Lung (tissue), 11 donors: ENCODE measurements at regions not wholly inside any gene's neighbourhood (a gene's known extent, or its start where the extent isn't known, plus 50 kb on each side); places are given as distances from the start of the nearest gene placed in this dataset.

ENCODE experiments used
- ATAC-seq: fragments of 200-7000 bp; cut with Tn5 transposase; one replicate; pipeline ENCODE4 v1.9.1; 2020; ENCODE audit warnings: moderate number of reproducible peaks; ENCODE audit not compliant: insufficient read depth, low FRiP score
- DNase-seq, 3 donors: peaks; one replicate each; pipeline ENCODE4 v3.0.0-alpha.2; 2013 to 2017
- H3K27ac ChIP-seq, 2 donors: one replicate each; pipeline ENCODE4 v1.5.1; 2013; ENCODE audit warnings: mild to moderate bottlenecking in 2 of 2, moderate library complexity in 2 of 2, control low read depth in 1 of 2, inconsistent platforms in 1 of 2, low read depth in 1 of 2, low read length in 1 of 2
- H3K27me3 ChIP-seq, 3 donors: one replicate each; pipeline ENCODE4 v1.5.1; 2013; ENCODE audit warnings: low read length in 2 of 3; ENCODE audit not compliant: control insufficient read depth in 3 of 3, insufficient read depth in 3 of 3
- H3K36me3 ChIP-seq, 4 donors: one replicate each; pipeline ENCODE4 v1.5.1; 2013; ENCODE audit warnings: low read length in 4 of 4, mild to moderate bottlenecking in 1 of 4, moderate library complexity in 1 of 4; ENCODE audit not compliant: control insufficient read depth in 4 of 4, insufficient read depth in 4 of 4
- H3K4me1 ChIP-seq, 5 donors: one replicate each; pipeline ENCODE4 v1.5.1; 2013; ENCODE audit warnings: low read length in 5 of 5, mild to moderate bottlenecking in 2 of 5, moderate library complexity in 1 of 5; ENCODE audit not compliant: control insufficient read depth in 5 of 5, insufficient read depth in 5 of 5
- H3K4me3 ChIP-seq: one replicate; pipeline ENCODE4 v1.5.1; 2013; ENCODE audit warnings: mild to moderate bottlenecking, control low read depth, moderate library complexity
- H3K9ac ChIP-seq, 2 donors: one replicate each; pipeline ENCODE4 v1.5.1; 2013; ENCODE audit warnings: low read length in 2 of 2, control low read depth in 1 of 2; ENCODE audit not compliant: insufficient read depth in 1 of 2
- H3K9me3 ChIP-seq, 4 donors: one replicate each; pipeline ENCODE4 v1.5.1; 2013; ENCODE audit warnings: low read length in 3 of 4, mild to moderate bottlenecking in 1 of 4, moderate library complexity in 1 of 4; ENCODE audit not compliant: control insufficient read depth in 4 of 4, insufficient read depth in 3 of 4
- WGBS, 2 donors: extraction: QIAGEN DNeasy Blood & Tissue Kit; methylation state at CpG; one replicate each; pipeline ENCODE4 v1.1.7; 2013; 5-methylcytosine and 5-hydroxymethylcytosine counted together
- TF ChIP-seq, protein P1 (sequence below): IDR thresholded peaks from 2 replicates; pipeline ENCODE4 v1.5.1; 2012; ENCODE audit warnings: mild to moderate bottlenecking; ENCODE audit errors: control extremely low read depth, extremely low read depth
- donor health status: control.
- donor health status: control.
- donor health status: Bipolar disorder and iron deficiency.
- donor health status: healthy.
- donor health status: DM: yes; HTN: yes; CAD: no.

DNA sequence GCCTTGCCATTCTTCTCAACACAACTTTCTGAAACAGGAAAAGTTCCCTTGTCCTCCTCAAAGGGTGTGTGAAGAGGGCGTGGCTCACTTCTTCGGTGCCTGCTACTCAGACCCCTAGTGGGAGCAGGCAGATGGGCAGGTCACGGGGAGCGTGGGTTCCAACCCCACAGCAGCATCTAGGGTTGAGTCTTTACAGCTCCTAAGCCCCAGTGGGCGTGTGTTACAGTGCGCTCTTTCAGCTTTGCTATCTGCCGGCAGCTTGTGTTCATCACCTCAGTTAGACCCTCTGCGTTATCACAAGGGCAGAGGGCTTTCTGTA lies 57.5 kb upstream of the KLF3 start:
- peaks cover 0 to 24% (median 16%) of the 10 kb centered on the region in 5 donors for H3K4me1 ChIP-seq
- TF ChIP-seq, protein P1, sequence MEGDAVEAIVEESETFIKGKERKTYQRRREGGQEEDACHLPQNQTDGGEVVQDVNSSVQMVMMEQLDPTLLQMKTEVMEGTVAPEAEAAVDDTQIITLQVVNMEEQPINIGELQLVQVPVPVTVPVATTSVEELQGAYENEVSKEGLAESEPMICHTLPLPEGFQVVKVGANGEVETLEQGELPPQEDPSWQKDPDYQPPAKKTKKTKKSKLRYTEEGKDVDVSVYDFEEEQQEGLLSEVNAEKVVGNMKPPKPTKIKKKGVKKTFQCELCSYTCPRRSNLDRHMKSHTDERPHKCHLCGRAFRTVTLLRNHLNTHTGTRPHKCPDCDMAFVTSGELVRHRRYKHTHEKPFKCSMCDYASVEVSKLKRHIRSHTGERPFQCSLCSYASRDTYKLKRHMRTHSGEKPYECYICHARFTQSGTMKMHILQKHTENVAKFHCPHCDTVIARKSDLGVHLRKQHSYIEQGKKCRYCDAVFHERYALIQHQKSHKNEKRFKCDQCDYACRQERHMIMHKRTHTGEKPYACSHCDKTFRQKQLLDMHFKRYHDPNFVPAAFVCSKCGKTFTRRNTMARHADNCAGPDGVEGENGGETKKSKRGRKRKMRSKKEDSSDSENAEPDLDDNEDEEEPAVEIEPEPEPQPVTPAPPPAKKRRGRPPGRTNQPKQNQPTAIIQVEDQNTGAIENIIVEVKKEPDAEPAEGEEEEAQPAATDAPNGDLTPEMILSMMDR: no peak
- WGBS, 2 donors: 90 to 94% methylated on average over 8 of the region's 8 CpGs

DNA sequence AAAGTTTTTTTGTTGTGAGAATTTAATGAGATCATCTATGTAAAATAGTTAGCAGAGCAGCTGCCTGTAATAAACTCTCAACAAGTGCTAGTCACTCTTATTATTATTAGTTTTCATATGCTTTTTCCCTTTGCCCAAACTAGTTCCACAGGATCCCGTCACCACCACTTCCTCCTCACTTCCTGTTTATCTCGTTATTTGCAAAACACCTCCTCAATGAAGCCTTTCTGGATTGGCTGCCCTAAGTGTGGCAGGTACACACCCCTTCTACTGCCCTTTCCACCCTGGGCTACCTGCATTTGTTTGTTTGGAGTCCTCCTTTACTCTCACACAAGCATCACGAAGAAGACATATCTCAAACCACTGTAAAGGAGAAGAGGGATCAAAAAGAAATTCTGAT lies 54.4 kb upstream of the KLF3 start:
- no peak for ATAC-seq
- Histone ChIP-seq H3K4me3 (no peak overlapping the region), H3K9me3 (no peaks in the 10 kb centered on the region), H3K27me3 (no peaks in the 10 kb centered on the region), H3K9ac (no peak overlapping the region), H3K4me1 (peaks cover 8 to 40% (median 16%) of the 10 kb centered on the region in 5 donors), H3K27ac (no peak overlapping the region), H3K36me3 (peaks cover 0 to 3% (median 0%) of the 10 kb centered on the region in 4 donors)
- TF ChIP-seq, protein P1: no peak
- no peak for DNase-seq
- WGBS, 2 donors: 37 to 40% methylated on average over 3 of the region's 3 CpGs

More for the DNA sequence above, 57.5 kb upstream of the KLF3 start:
- no peaks in the 10 kb centered on the region for H3K27me3 ChIP-seq
- H3K27ac ChIP-seq: peak overlapping the region in 1 of 2 donors; percentile 9
- H3K4me3 ChIP-seq: no peak overlapping the region
- peaks cover 0 to 3% (median 0%) of the 10 kb centered on the region in 4 donors for H3K36me3 ChIP-seq
- H3K9ac ChIP-seq: no peak overlapping the region
- DNase-seq (no peak), ATAC-seq (no peak)
- H3K9me3 ChIP-seq: no peaks in the 10 kb centered on the region

DNA sequence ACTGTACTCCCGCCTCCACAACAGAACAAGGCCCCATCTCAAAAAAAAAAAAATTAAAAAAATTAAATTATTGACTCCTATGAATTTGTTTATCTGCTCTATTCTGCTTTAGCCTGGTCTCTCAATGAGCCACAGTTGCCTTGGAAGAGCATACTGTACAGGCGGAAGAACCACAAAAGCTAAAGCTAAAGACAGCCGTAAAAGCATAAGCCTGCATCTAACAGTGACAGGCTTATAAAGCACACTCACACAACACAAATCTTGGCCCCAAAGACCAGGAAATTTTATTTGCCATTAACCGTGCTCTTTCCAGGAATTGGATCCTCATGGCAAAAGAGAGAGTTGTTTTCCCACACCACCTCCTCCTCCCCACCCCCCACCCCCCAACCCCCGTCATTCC lies 53.5 kb upstream of the KLF3 start:
- Histone ChIP-seq H3K9me3 (no peaks in the 10 kb centered on the region), H3K9ac (no peak overlapping the region), H3K27me3 (no peaks in the 10 kb centered on the region), H3K4me1 (peaks cover 8 to 37% (median 11%) of the 10 kb centered on the region in 5 donors), H3K4me3 (no peak overlapping the region), H3K27ac (no peak overlapping the region), H3K36me3 (peaks cover 0 to 3% (median 0%) of the 10 kb centered on the region in 4 donors)
- TF ChIP-seq, protein P1: no peak
- WGBS, 2 donors: 71 to 75% methylated on average over 5 of the region's 5 CpGs
- DNase-seq: peak in 1 of 3 donors; percentile 53
- ATAC-seq: no peak

- Histone ChIP-seq H3K9ac (peak overlapping the region in 1 of 2 donors; percentile 73), H3K27ac (peak overlapping the region in 1 of 2 donors; percentile 22), H3K4me1 (peaks cover 5 to 32% (median 11%) of the 10 kb centered on the region in 5 donors), H3K9me3 (no peaks in the 10 kb centered on the region), H3K27me3 (no peaks in the 10 kb centered on the region), H3K36me3 (peaks cover 0 to 3% (median 0%) of the 10 kb centered on the region in 4 donors), H3K4me3 (no peak overlapping the region)
- TF ChIP-seq, protein P1: no peak
- WGBS, 2 donors: 36 to 71% methylated on average over 8 of the region's 8 CpGs
- ATAC-seq: no peak
- DNase-seq: peak; percentile 24 to 70 (median 70)
These were observed 53.0 kb upstream of the KLF3 start for GRCh38 chr4:38610966-38611431.
